ENCODE measurements at regions not wholly inside any gene's neighbourhood (a gene's known extent, or its start where the extent isn't known, plus 50 kb on each side); places are given as distances from the start of the nearest gene placed in this dataset.

GRCh38 chr13:64662887-64663593, 2567.1 kb downstream of the PCDH9 start:
- ATAC-seq, result peak in 1 of 2 donors; percentile 30
- intact Hi-C loops (cut with DNase I), result no loop called here
- no peak overlapping the region for H3K27ac ChIP-seq
- no peak for DNase-seq
- no peak overlapping the region for H3K4me3 ChIP-seq
- no peaks in the 10 kb centered on the region for H3K36me3 ChIP-seq
- no peak for TF ChIP-seq CTCF (IDR thresholded peaks at IDR 0.05)
- H3K27me3 ChIP-seq (ENCODE audit: low read depth), result no peaks in the 10 kb centered on the region
- no peaks in the 10 kb centered on the region for H3K4me1 ChIP-seq
- no peaks in the 10 kb centered on the region for H3K9me3 ChIP-seq

- TF ChIP-seq CTCF (IDR thresholded peaks at IDR 0.05), result no peak
- no peak for ATAC-seq
Measured at GRCh38 chr13:64648293-64648692, 2581.8 kb downstream of the PCDH9 start.

GRCh38 chr13:64643066-64643465, 2587.1 kb downstream of the PCDH9 start:
- H3K9me3 ChIP-seq, result no peaks in the 10 kb centered on the region
- no peak for TF ChIP-seq CTCF (IDR thresholded peaks at IDR 0.05)
- intact Hi-C loops (cut with DNase I), result no loop called here
- H3K27me3 ChIP-seq (ENCODE audit: low read depth), result no peaks in the 10 kb centered on the region
- H3K36me3 ChIP-seq, result no peaks in the 10 kb centered on the region
- H3K4me1 ChIP-seq, result no peaks in the 10 kb centered on the region
- ATAC-seq (no peak), DNase-seq (no peak)
- no peak overlapping the region for H3K4me3 ChIP-seq
- H3K27ac ChIP-seq, result no peak overlapping the region

More at GRCh38 chr13:64648293-64648692, 2581.8 kb downstream of the PCDH9 start:
- Histone ChIP-seq H3K9me3 (no peaks in the 10 kb centered on the region), H3K27me3 (ENCODE audit: low read depth) (no peaks in the 10 kb centered on the region), H3K4me1 (no peaks in the 10 kb centered on the region), H3K36me3 (no peaks in the 10 kb centered on the region), H3K4me3 (no peak overlapping the region), H3K27ac (no peak overlapping the region)
- DNase-seq, result no peak
- intact Hi-C loops (cut with DNase I), result no loop called here

- no peaks in the 10 kb centered on the region for H3K36me3 ChIP-seq
- H3K9me3 ChIP-seq, result no peaks in the 10 kb centered on the region
- intact Hi-C loops (cut with DNase I), result no loop called here
Measured at GRCh38 chr13:64640002-64640401, 2590.1 kb downstream of the PCDH9 start.

GRCh38 chr13:64639206-64639605, 2590.9 kb downstream of the PCDH9 start:
- no peak for TF ChIP-seq CTCF (IDR thresholded peaks at IDR 0.05)
- Histone ChIP-seq H3K4me1 (no peaks in the 10 kb centered on the region), H3K27ac (no peak overlapping the region), H3K9me3 (no peaks in the 10 kb centered on the region), H3K36me3 (no peaks in the 10 kb centered on the region), H3K4me3 (no peak overlapping the region), H3K27me3 (ENCODE audit: low read depth) (no peaks in the 10 kb centered on the region)
- no peak for DNase-seq
- intact Hi-C loops (cut with DNase I), result no loop called here
- no peak for ATAC-seq

More at GRCh38 chr13:64640002-64640401, 2590.1 kb downstream of the PCDH9 start:
- no peak for TF ChIP-seq CTCF (IDR thresholded peaks at IDR 0.05)
- Histone ChIP-seq H3K4me1 (no peaks in the 10 kb centered on the region), H3K27me3 (ENCODE audit: low read depth) (no peaks in the 10 kb centered on the region), H3K4me3 (no peak overlapping the region), H3K27ac (no peak overlapping the region)
- DNase-seq (no peak), ATAC-seq (no peak)

All from lower lobe of right lung (tissue), 2 donors.